Mesendoderm (in vitro differentiated cells): ENCODE measurements at regions not wholly inside any gene's neighbourhood (a gene's known extent, or its start where the extent isn't known, plus 50 kb on each side); places are given as distances from the start of the nearest gene placed in this dataset.

ENCODE experiments used
- DNase-seq: peaks from one replicate; pipeline ENCODE4 v3.0.0; 2013
- H2AK5ac ChIP-seq: 2 replicates; pipeline ENCODE4 v1.6.1; 2013; ENCODE audit warnings: low read length, inconsistent platforms
- H2BK120ac ChIP-seq: 2 replicates; pipeline ENCODE4 v1.6.1; 2013; ENCODE audit warnings: low read depth, mild to moderate bottlenecking, low read length, moderate library complexity, mixed read lengths
- H2BK15ac ChIP-seq: replicated peaks from 2 replicates; pipeline ENCODE4 v1.6.1; 2013; ENCODE audit warnings: low read depth, mild to moderate bottlenecking, moderate library complexity
- H2BK5ac ChIP-seq: 2 replicates; pipeline ENCODE4 v1.6.1; 2013; ENCODE audit warnings: low read length, inconsistent platforms
- H3K18ac ChIP-seq: 2 replicates; pipeline ENCODE4 v1.6.1; 2013; ENCODE audit warnings: mild to moderate bottlenecking, low read length, mixed read lengths
- H3K23ac ChIP-seq: one replicate; pipeline ENCODE4 v1.6.1; 2013; ENCODE audit warnings: low read length
- H3K27ac ChIP-seq: 2 replicates; pipeline ENCODE4 v1.5.1; 2013; ENCODE audit warnings: low read depth, mild to moderate bottlenecking, inconsistent platforms, low read length, moderate library complexity
- H3K27me3 ChIP-seq: 2 replicates; pipeline ENCODE4 v1.6.1; 2013; ENCODE audit warnings: low read length, control low read depth, mild to moderate bottlenecking, inconsistent platforms; ENCODE audit not compliant: insufficient read depth, poor library complexity
- H3K36me3 ChIP-seq: 2 replicates; pipeline ENCODE4 v1.6.1; 2013; ENCODE audit warnings: low read length, inconsistent platforms; ENCODE audit not compliant: control insufficient read depth, insufficient read depth
- H3K4ac ChIP-seq: one replicate; pipeline ENCODE4 v1.6.1; 2013; ENCODE audit warnings: low read depth, mild to moderate bottlenecking, low read length, moderate library complexity
- H3K4me1 ChIP-seq: 2 replicates; pipeline ENCODE4 v1.6.1; 2013; ENCODE audit warnings: low read depth, low read length, inconsistent platforms; ENCODE audit not compliant: control insufficient read depth
- H3K4me2 ChIP-seq: 2 replicates; pipeline ENCODE4 v1.6.1; 2013; ENCODE audit warnings: low read length
- H3K4me3 ChIP-seq: 2 replicates; pipeline ENCODE4 v1.5.1; 2013; ENCODE audit warnings: mild to moderate bottlenecking, low read length
- H3K56ac ChIP-seq: one replicate; pipeline ENCODE4 v1.6.1; 2013; ENCODE audit warnings: low read length
- H3K79me1 ChIP-seq: 2 replicates; pipeline ENCODE4 v1.6.1; 2013; ENCODE audit warnings: low read length, inconsistent platforms
- H3K79me2 ChIP-seq: 2 replicates; pipeline ENCODE4 v1.6.1; 2013; ENCODE audit warnings: mild to moderate bottlenecking, low read length; ENCODE audit not compliant: control insufficient read depth, insufficient read depth
- H3K9ac ChIP-seq: 2 replicates; pipeline ENCODE4 v1.6.1; 2013; ENCODE audit warnings: low read length, inconsistent platforms
- H4K5ac ChIP-seq: one replicate; pipeline ENCODE4 v1.6.1; 2013; ENCODE audit warnings: low read length
- H4K8ac ChIP-seq: one replicate; pipeline ENCODE4 v1.6.1; 2013; ENCODE audit warnings: low read depth, mild to moderate bottlenecking, control low read depth, low read length, moderate library complexity
- WGBS: extraction: QIAGEN DNeasy Blood & Tissue Kit; methylation state at CpG from one replicate; pipeline ENCODE4 v1.1.7; 2013; ENCODE audit warnings: low lambda C conversion rate, missing lambda C conversion rate; ENCODE audit not compliant: insufficient coverage; ENCODE audit errors: extremely low coverage; 5-methylcytosine and 5-hydroxymethylcytosine counted together

DNA sequence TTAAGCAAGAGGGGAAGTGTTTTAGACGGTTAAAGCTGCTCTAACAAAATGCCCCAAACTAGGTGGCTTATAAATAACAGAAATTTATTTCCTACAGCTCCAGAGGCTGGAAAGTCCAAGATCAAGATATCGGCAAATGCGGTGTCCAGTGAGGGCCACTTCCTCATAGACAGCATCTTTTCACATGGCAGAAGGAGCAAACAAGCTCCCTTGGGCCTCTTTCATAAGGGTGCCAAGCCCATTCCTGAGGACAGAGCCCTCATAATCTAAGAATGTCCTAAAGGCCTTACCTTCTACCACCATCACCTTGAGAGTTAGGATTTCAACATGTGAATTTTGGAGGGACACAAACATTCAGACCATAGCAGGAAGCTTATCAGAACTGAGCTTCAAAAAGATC is 57.3 kb upstream of the PPP1CB start:
- Histone ChIP-seq H2AK5ac (no peak overlapping the region), H2BK5ac (no peak overlapping the region), H4K8ac (no peak overlapping the region), H3K4me1 (peaks cover 2% of the 10 kb centered on the region), H3K18ac (no peak overlapping the region), H4K5ac (no peak overlapping the region), H3K4me2 (no peak overlapping the region), H2BK15ac (no peak overlapping the region), H3K4ac (no peak overlapping the region), H3K23ac (no peak overlapping the region), H3K79me2 (no peaks in the 10 kb centered on the region), H3K9ac (no peak overlapping the region), H3K79me1 (no peaks in the 10 kb centered on the region), H2BK120ac (no peak overlapping the region), H3K56ac (no peak overlapping the region), H3K27me3 (no peaks in the 10 kb centered on the region), H3K36me3 (no peaks in the 10 kb centered on the region), H3K27ac (no peak overlapping the region), H3K4me3 (no peak overlapping the region)
- no peak for DNase-seq
- WGBS, result no CpG with 5 or more reads among the region's 3 CpGs

DNA sequence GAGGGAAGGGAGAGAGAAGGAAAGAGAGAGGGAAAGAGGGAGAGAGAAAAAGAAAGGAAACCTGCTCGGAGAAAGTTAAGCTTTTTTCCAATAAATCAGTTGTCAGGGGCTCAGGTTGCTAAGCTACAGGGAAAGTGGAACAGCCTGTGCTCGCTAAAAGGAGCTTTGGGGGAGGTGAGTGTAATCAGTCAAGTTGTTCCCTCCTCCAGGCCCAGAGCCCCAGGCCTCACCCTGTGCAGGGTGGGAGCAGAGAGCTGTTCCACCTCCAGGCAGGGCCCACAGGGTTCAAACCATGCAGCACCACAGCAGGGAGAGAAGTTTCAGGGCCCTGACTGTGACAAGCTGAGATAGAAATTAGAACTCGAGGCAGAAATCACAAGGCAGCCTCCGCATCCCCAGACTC is 56.4 kb upstream of the PPP1CB start:
- H3K27ac ChIP-seq, result no peak overlapping the region
- H2BK15ac ChIP-seq, result no peak overlapping the region
- no CpG with 5 or more reads among the region's 4 CpGs for WGBS
- H3K9ac ChIP-seq, result no peak overlapping the region
- DNase-seq, result peak; percentile 13
- no peak overlapping the region for H2BK5ac ChIP-seq
- H3K4me1 ChIP-seq, result peaks cover 2% of the 10 kb centered on the region
- H3K4ac ChIP-seq, result no peak overlapping the region
- no peaks in the 10 kb centered on the region for H3K79me2 ChIP-seq
- H2BK120ac ChIP-seq, result no peak overlapping the region
- no peak overlapping the region for H3K23ac ChIP-seq
- no peaks in the 10 kb centered on the region for H3K27me3 ChIP-seq
- no peaks in the 10 kb centered on the region for H3K36me3 ChIP-seq
- no peak overlapping the region for H3K4me2 ChIP-seq
- H3K79me1 ChIP-seq, result no peaks in the 10 kb centered on the region
- no peak overlapping the region for H4K5ac ChIP-seq
- no peak overlapping the region for H2AK5ac ChIP-seq
- no peak overlapping the region for H4K8ac ChIP-seq
- H3K4me3 ChIP-seq, result no peak overlapping the region
- no peak overlapping the region for H3K56ac ChIP-seq
- H3K18ac ChIP-seq, result no peak overlapping the region

DNA sequence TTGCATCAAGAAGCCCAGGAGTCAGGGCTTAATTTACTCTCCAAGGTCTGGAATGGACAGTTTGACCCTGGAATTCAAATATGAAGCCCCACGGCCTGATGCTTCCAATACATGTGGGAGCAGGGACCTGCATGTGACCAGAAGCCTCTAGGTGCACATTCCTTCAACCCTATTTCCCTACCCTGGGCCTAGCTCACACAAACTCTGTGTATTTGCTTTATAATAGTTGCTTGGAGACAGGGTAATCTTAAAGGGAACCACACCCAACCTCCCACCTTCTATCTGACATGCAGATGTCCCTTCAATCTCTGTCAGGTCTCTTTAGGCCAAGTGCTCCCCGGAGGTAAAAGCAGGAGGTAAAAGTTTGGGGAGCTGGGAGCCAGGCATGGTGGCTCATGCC is 55.4 kb upstream of the PPP1CB start:
- Histone ChIP-seq H4K8ac (no peak overlapping the region), H3K4ac (no peak overlapping the region), H3K4me2 (no peak overlapping the region), H3K27me3 (no peaks in the 10 kb centered on the region), H3K36me3 (no peaks in the 10 kb centered on the region), H3K18ac (no peak overlapping the region), H3K9ac (no peak overlapping the region), H3K56ac (no peak overlapping the region), H3K4me1 (peaks cover 2% of the 10 kb centered on the region), H3K27ac (no peak overlapping the region), H2BK15ac (no peak overlapping the region), H2BK5ac (no peak overlapping the region), H3K79me2 (no peaks in the 10 kb centered on the region), H3K79me1 (no peaks in the 10 kb centered on the region), H2AK5ac (no peak overlapping the region), H3K23ac (no peak overlapping the region), H2BK120ac (no peak overlapping the region), H3K4me3 (no peak overlapping the region), H4K5ac (no peak overlapping the region)
- DNase-seq, result no peak
- WGBS, result no CpG with 5 or more reads among the region's 2 CpGs

DNA sequence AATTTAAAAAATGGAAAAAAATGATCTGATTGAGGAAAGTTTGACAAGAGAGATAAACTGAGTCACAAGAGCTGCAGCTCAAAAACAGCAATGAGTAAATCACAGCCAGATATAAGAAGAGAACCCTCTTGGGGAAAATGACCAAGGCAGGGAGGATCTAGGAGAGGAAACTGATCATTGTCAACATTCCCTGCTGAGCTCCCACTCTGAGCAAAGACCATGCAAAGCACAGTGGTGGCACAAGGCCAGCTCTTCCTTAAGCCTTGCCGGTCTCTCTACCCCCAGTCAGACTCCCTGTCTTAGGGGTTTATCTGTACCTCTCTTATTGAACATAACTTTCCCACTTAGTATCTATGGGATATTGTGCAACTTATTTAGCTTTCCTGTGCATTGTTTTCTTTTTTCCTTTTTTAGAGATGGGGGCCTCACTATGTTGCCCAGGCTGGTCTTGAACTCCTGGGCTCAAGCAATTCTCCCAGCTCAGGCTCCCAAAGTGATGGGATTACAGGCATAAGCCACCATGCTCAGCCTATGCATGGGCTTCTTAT is 54.0 kb upstream of the PPP1CB start:
- H3K18ac ChIP-seq, result no peak overlapping the region
- WGBS, result no CpG with 5 or more reads among the region's 1 CpG
- no peak overlapping the region for H3K23ac ChIP-seq
- no peak overlapping the region for H2AK5ac ChIP-seq
- H3K4ac ChIP-seq, result no peak overlapping the region
- H3K4me1 ChIP-seq, result no peaks in the 10 kb centered on the region
- no peak overlapping the region for H4K5ac ChIP-seq
- DNase-seq, result no peak
- no peak overlapping the region for H3K27ac ChIP-seq
- no peak overlapping the region for H2BK15ac ChIP-seq
- H3K4me3 ChIP-seq, result no peak overlapping the region
- no peak overlapping the region for H3K4me2 ChIP-seq
- H3K79me2 ChIP-seq, result no peaks in the 10 kb centered on the region
- no peak overlapping the region for H2BK5ac ChIP-seq
- H3K27me3 ChIP-seq, result no peaks in the 10 kb centered on the region
- H3K79me1 ChIP-seq, result no peaks in the 10 kb centered on the region
- no peaks in the 10 kb centered on the region for H3K36me3 ChIP-seq
- no peak overlapping the region for H3K56ac ChIP-seq
- H4K8ac ChIP-seq, result no peak overlapping the region
- H2BK120ac ChIP-seq, result no peak overlapping the region
- H3K9ac ChIP-seq, result no peak overlapping the region

DNA sequence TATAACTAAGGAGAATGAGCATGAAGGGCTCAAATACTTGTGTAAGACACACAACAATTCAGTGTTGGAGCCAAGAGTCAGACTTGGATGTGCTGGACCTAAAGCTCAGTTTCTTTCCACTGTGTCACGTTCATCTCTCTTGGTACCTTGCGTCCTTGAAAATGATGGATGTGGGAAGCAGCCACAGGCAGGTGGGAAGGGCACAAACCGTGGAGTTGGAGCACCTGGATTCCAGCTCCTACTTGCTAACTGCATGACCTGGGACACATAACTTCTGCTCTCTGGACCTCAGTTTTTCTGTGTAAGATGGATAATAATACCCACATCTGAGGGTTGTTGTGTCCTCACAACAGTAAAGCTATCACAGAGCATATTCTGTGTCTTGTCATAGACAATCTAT is 53.1 kb upstream of the PPP1CB start:
- H2AK5ac ChIP-seq, result no peak overlapping the region
- no peak overlapping the region for H4K5ac ChIP-seq
- no peak overlapping the region for H2BK15ac ChIP-seq
- no peaks in the 10 kb centered on the region for H3K79me2 ChIP-seq
- no peaks in the 10 kb centered on the region for H3K36me3 ChIP-seq
- H3K4ac ChIP-seq, result no peak overlapping the region
- no peak overlapping the region for H4K8ac ChIP-seq
- H3K27me3 ChIP-seq, result no peaks in the 10 kb centered on the region
- H3K56ac ChIP-seq, result no peak overlapping the region
- no peak overlapping the region for H3K23ac ChIP-seq
- H3K18ac ChIP-seq, result no peak overlapping the region
- H3K4me1 ChIP-seq, result no peaks in the 10 kb centered on the region
- H2BK120ac ChIP-seq, result no peak overlapping the region
- no peak overlapping the region for H3K4me3 ChIP-seq
- H3K79me1 ChIP-seq, result no peaks in the 10 kb centered on the region
- no peak overlapping the region for H3K27ac ChIP-seq
- no peak for DNase-seq
- H2BK5ac ChIP-seq, result no peak overlapping the region
- WGBS, result no CpG with 5 or more reads among the region's 3 CpGs
- H3K4me2 ChIP-seq, result no peak overlapping the region
- no peak overlapping the region for H3K9ac ChIP-seq
